Hippocampal formation (tissue), 2 donors: ENCODE measurements at regions not wholly inside any gene's neighbourhood (a gene's known extent, or its start where the extent isn't known, plus 50 kb on each side); places are given as distances from the start of the nearest gene placed in this dataset.

Experiments used
- DNase-seq, 2 donors: peaks; one replicate each; lab custom pipeline; 2025; lab: John Stamatoyannopoulos, UW

- DNase-seq = no peak
These were observed 303.5 kb downstream of the AHR start for GRCh38 chr7:17601921-17602320.

DNA sequence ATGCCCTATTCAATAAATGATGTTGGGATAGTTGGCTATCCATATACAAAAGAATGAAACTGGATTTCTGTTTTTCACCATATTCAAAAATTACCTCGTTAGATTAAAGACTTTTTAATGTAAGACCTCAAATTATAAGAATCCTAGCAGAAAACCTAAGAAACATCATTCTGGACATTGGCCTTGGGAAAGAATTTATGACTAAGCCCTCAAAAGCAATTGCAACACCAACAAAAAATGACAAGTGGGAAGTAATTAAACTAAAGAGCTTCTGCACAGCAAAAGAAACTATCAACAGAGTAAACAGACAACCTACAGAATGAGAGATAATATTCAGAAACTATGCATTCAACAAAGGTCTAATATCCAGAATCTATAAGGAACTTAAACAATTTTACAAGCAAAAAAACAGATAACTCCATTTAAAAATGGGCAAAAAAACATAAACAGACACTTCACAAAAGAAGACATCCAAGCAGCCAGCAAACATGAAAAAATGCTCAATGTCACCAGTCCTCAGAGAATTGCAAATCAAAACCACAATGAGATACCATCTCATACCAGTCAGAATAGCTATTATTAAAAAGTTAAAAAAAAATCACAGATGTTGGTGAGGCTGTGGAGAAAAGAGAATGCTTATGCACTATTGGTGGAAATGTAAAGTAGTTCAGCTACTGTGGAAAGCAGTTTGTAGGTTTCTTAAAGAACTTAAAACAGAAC is 309.8 kb downstream of the AHR start:
- DNase-seq = no peak

- DNase-seq = no peak
These were observed 313.2 kb downstream of the AHR start for GRCh38 chr7:17611611-17612010.

DNA sequence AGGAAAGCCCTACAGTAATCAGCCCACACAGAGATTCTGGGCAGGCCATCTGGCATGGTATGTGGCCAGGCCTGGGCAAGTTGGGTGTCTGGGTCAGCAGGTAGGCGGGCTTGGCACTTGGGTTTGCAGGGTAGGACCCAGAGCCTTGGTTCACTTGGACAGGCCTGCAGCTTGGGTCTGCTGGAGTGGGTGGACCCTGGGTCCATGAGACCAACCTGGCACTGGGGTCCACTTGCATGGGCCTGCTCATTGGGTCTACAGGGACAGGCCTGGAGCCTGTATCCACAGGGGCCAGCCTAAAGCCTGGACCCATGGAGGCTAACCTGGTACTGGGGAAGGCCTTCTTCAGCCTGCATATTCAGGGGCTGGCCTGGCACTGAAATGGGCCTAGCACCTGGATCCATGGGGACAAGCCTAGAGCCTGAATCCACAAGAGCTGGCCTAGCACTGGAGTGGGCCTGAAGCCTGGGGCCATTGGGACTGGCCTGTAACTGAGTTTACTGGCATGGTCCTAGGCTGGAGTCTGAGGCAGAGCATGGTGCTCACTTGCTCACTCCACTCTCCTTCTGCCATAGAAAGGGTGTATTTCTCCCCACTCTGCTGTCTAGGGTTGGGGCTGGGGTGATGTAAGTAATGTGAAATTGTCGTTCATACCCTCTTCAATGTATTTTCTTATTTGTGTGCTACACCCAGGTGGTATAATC is 315.0 kb downstream of the AHR start:
- DNase-seq = no peak

DNA sequence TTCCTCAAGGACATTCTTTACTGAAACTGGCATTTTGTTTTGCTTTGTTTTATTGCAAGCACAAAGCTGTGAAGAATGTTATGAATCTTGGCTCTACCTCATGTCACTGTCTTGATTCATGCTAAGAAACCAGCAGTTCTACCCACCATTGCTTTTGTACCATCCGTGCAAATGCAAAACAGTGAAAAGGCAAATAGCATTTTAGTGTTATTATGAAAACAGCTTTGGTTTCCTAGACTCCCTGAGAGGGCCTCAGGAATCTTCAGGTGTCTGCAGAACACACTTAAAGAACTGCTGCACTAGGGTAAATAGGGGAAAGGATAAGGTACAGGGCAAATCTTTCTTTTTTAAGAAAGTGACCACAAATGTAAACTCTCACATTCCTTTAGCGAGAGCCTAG is 318.9 kb downstream of the AHR start:
- DNase-seq = no peak

- DNase-seq = no peak
These were observed 319.6 kb downstream of the AHR start for GRCh38 chr7:17617857-17618651.

DNA sequence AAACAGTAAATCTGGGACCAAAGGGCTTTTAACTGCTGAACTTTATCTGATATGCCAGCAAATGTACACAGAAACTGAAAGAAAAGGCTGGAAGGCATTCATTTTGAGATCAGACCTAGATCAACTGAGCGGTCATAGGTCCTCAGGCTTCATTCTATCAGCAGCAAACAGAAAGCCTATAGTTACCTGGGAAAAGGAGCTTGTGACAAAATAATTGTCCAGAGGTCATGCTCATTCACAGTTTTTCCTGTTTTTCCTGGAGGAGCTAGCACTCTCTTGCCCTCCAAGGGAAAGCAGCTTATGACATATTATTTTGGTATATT is 320.2 kb downstream of the AHR start:
- no peak for DNase-seq

GRCh38 chr7:17619196-17619818 is 320.9 kb downstream of the AHR start:
- no peak for DNase-seq

- DNase-seq = no peak
These were observed 319.7 kb downstream of the SNX13 start for GRCh38 chr7:17620566-17620965.

GRCh38 chr7:17622451-17622850 is 317.8 kb downstream of the SNX13 start:
- no peak for DNase-seq

DNA sequence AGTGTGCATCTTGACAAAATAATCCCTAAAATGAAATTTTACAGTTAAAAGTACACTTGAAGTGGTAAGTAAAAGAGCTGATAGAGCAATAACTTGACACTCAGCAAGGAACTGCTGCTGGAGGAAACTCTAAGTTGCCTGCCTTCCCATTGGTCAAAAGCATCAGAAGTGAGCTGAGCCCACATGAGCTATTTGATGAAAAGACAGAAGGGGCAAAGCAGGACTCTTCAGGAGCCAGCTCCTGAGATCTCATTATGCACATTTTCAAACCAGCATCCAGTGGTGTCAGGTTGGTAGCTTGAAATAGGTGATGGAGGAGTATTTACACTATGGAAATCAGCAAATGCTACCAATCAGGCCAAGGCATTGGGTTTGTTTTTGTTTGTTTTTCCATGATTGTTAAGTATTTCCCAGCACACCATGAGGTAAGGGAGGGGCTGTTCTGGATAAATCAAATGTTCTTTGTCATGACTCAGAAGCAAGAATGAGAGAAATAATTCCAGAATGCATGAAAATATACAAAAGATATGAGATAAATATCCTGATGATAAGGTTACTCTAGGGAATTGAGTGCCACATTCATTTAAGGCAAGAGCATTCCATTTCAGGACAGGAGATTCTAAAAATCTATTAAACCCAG is 316.6 kb downstream of the SNX13 start:
- DNase-seq = no peak

DNA sequence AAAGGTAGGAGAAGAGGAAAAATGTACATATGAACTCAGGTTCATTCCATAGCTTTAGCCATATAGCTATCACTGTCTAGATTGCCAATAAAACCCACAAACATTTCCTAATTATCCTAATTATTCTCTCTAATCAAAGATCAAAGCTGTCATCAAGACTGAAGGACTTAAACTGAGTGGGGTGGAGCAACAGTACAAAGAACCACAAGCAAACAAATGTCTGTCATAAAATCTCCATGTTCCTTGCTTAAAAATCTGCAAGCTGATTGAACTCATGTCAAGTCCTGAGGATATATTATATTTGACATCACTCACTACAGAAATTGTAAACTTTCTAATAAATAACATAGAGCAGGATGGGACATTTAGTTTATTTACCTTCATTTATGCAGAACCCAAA is 315.9 kb downstream of the SNX13 start:
- no peak for DNase-seq

DNA sequence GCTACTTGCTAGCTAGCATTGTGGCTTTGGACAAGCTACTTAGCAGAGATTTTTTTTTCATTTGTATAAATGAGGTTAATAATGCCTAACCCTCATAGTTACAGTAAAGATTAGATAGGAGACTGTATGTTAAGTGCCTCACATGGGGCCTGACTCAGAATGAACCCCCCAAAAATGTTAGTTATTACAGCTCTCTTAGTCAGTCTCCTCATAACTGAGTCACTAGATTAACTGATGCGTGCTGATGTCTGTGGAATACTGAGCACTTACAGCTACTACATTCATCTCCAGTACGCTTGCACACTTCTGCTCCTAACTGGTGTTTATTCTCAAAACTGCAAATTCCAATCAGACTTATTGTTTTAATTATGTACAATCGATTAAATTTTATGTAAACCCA is 315.3 kb downstream of the SNX13 start:
- no peak for DNase-seq

GRCh38 chr7:17626235-17626634 is 314.1 kb downstream of the SNX13 start:
- DNase-seq = no peak

GRCh38 chr7:17631061-17631460 is 309.2 kb downstream of the SNX13 start:
- no peak for DNase-seq

- DNase-seq = no peak
These were observed 307.9 kb downstream of the SNX13 start for GRCh38 chr7:17632384-17632783.

DNA sequence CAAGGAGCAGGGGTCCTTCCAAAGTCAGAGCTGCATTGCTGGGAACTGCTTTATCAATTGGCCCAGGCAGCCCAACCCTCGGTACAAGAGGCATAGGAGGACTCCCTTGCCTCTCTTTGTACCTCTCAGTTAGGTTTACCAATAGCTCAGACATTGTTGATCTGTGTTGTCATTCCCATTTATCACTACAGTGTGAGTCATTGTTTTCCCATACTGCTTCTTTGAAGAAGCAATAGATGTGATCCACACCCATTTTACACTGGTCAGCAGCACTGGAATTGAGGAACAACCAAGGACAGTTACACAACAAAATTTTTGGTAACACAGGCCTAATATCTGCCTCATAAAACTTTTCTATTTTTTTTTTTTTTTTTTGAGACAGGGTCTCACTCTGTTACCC is 307.2 kb downstream of the SNX13 start:
- no peak for DNase-seq

DNA sequence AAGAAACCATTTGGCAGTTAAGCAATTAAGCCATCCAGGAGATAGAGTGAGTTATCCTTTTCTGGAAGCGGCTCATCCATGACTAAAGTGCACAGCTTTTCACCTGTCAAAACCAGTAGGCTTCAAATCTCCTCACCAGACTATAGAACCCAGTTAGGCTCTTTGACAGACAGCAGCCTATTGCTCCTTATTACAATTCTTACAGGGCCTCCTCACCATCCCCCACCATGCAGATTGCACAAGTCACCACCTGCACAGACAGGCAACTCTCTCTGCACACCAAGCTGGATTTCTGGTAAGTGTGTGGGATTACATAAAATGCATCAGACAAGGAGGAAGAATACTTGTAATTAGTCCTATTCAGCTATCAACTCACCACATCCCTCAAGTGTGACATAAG is 301.6 kb downstream of the SNX13 start:
- DNase-seq = no peak

GRCh38 chr7:17640730-17641377 is 299.4 kb downstream of the SNX13 start:
- DNase-seq = peak in 1 of 2 donors; percentile 31

- no peak for DNase-seq
These were observed 294.8 kb downstream of the SNX13 start for GRCh38 chr7:17645500-17645899.

- peak in 1 of 2 donors; percentile 21 for DNase-seq
These were observed 293.9 kb downstream of the SNX13 start for GRCh38 chr7:17646253-17646956.
